A673 (cell line): ENCODE measurements at regions not wholly inside any gene's neighbourhood (a gene's known extent, or its start where the extent isn't known, plus 50 kb on each side); places are given as distances from the start of the nearest gene placed in this dataset.

Source experiments
- BruUV-seq: library from RNA; stranded (reverse); fragments of 400-500 nt; replicated peaks from 2 replicates; lab custom pipeline; 2021; lab: Mats Ljungman, UMichigan
- CTCF ChIA-PET: fragments of 300-600 bp; sonication (Branson Sonifier 250); formaldehyde crosslinking; loops from one replicate; lab custom pipeline; 2022; ENCODE audit warnings: antibody characterized with exemption; lab: Charles Lee
- POLR2A ChIA-PET: fragments of 300-600 bp; sonication (Branson Sonifier 250); formaldehyde crosslinking; loops from one replicate; lab custom pipeline; 2022; ENCODE audit warnings: antibody characterized with exemption; ENCODE audit not compliant: low non-redundant PET; lab: Charles Lee
- DNase-seq: peaks from one replicate; pipeline ENCODE4 v3.0.0-alpha.2; 2015; ENCODE audit warnings: low spot score
- H3K27ac ChIP-seq: fragments of 200-600 bp; sonication (generic); 2 replicates; pipeline ENCODE4 v1.5.1; 2016; ENCODE audit warnings: mixed run types, low read depth, mild to moderate bottlenecking, mixed read lengths, antibody characterized with exemption, low read length; ENCODE audit not compliant: poor library complexity, severe bottlenecking
- H3K27me3 ChIP-seq: fragments of 200-600 bp; sonication (generic); replicated peaks from 2 replicates; pipeline ENCODE4 v1.6.1; 2017; ENCODE audit warnings: mixed run types, low read depth, mild to moderate bottlenecking, mixed read lengths, antibody characterized with exemption, low read length; ENCODE audit not compliant: insufficient read depth, poor library complexity
- H3K36me3 ChIP-seq: fragments of 200-600 bp; sonication (generic); 2 replicates; pipeline ENCODE4 v1.6.1; 2016; ENCODE audit warnings: mixed run types, mild to moderate bottlenecking, mixed read lengths, antibody characterized with exemption, low read length; ENCODE audit not compliant: insufficient read depth, poor library complexity, severe bottlenecking
- H3K4me1 ChIP-seq: fragments of 200-600 bp; sonication (generic); 2 replicates; pipeline ENCODE4 v1.6.1; 2017; ENCODE audit warnings: mixed run types, mild to moderate bottlenecking, mixed read lengths, antibody characterized with exemption, low read length; ENCODE audit not compliant: insufficient read depth, poor library complexity, severe bottlenecking
- H3K4me3 ChIP-seq: fragments of 200-600 bp; sonication (generic); 2 replicates; pipeline ENCODE4 v1.5.1; 2016; ENCODE audit warnings: low read depth, mixed run types, mild to moderate bottlenecking, mixed read lengths, low read length; ENCODE audit not compliant: poor library complexity, severe bottlenecking
- H3K9me3 ChIP-seq: fragments of 200-600 bp; sonication (generic); 2 replicates; pipeline ENCODE4 v1.6.1; 2016; ENCODE audit warnings: mixed run types, low read depth, mild to moderate bottlenecking, mixed read lengths, antibody characterized with exemption, low read length; ENCODE audit not compliant: poor library complexity, severe bottlenecking
- CTCF ChIP-seq: fragments of 300-800, 200-600 bp; sonication (generic); conservative IDR thresholded peaks from 2 replicates; pipeline ENCODE4 v1.5.1; 2017; ENCODE audit warnings: low read depth, mild to moderate bottlenecking, antibody characterized with exemption, low read length, moderate library complexity, mixed read lengths
- EZH2 ChIP-seq: fragments of 200-600 bp; sonication (generic); IDR thresholded peaks from 2 replicates; pipeline ENCODE4 v1.6.1; 2017; ENCODE audit warnings: borderline replicate concordance, low read depth, mild to moderate bottlenecking, mixed read lengths, antibody characterized with exemption, low read length; ENCODE audit not compliant: poor library complexity, severe bottlenecking
- intact Hi-C: fragments of 100-400 bp; cut with micrococcal nuclease; formaldehyde crosslinking; loops from one replicate; pipeline ENCODE4 v1.10.0; 2022; ENCODE audit not compliant: unreplicated experiment

- POLR2A ChIA-PET, result no interaction called here
- H3K4me3 ChIP-seq, result no peak overlapping the region
- intact Hi-C loops, result no loop called here
- DNase-seq, result no peak
- CTCF ChIA-PET, result no interaction called here
- no peaks in the 10 kb centered on the region for H3K9me3 ChIP-seq
- TF ChIP-seq EZH2 (no peak), CTCF (no peak)
- BruUV-seq, result no TSS peak
- H3K4me1 ChIP-seq, result no peaks in the 10 kb centered on the region
- H3K27ac ChIP-seq, result no peak overlapping the region
- H3K27me3 ChIP-seq, result peaks cover 5% of the 10 kb centered on the region
- H3K36me3 ChIP-seq, result no peaks in the 10 kb centered on the region
These were observed 57.2 kb downstream of the C16orf82 start for GRCh38 chr16:27123795-27124409.

- CTCF ChIA-PET, result no interaction called here
- intact Hi-C loops, result no loop called here
- H3K36me3 ChIP-seq, result no peaks in the 10 kb centered on the region
- no peak overlapping the region for H3K27ac ChIP-seq
- DNase-seq, result no peak
- POLR2A ChIA-PET, result no interaction called here
- no TSS peak for BruUV-seq
- H3K9me3 ChIP-seq, result no peaks in the 10 kb centered on the region
- H3K4me3 ChIP-seq, result no peak overlapping the region
- H3K4me1 ChIP-seq, result no peaks in the 10 kb centered on the region
- TF ChIP-seq CTCF, result no peak
- no peak for TF ChIP-seq EZH2
- no peaks in the 10 kb centered on the region for H3K27me3 ChIP-seq
These were observed 60.6 kb downstream of the C16orf82 start for GRCh38 chr16:27127308-27127707.

GRCh38 chr16:27129401-27129800 lies 62.7 kb downstream of the C16orf82 start:
- no peak overlapping the region for H3K4me3 ChIP-seq
- no peaks in the 10 kb centered on the region for H3K36me3 ChIP-seq
- TF ChIP-seq EZH2 (no peak), CTCF (no peak)
- no peak overlapping the region for H3K27ac ChIP-seq
- H3K27me3 ChIP-seq, result no peaks in the 10 kb centered on the region
- DNase-seq, result no peak
- ChIA-PET CTCF (no interaction called here), POLR2A (no interaction called here)
- no peaks in the 10 kb centered on the region for H3K4me1 ChIP-seq
- no peaks in the 10 kb centered on the region for H3K9me3 ChIP-seq
- no TSS peak for BruUV-seq
- intact Hi-C loops, result no loop called here
